ENCODE measurements at regions not wholly inside any gene's neighbourhood (a gene's known extent, or its start where the extent isn't known, plus 50 kb on each side); places are given as distances from the start of the nearest gene placed in this dataset.

DNA sequence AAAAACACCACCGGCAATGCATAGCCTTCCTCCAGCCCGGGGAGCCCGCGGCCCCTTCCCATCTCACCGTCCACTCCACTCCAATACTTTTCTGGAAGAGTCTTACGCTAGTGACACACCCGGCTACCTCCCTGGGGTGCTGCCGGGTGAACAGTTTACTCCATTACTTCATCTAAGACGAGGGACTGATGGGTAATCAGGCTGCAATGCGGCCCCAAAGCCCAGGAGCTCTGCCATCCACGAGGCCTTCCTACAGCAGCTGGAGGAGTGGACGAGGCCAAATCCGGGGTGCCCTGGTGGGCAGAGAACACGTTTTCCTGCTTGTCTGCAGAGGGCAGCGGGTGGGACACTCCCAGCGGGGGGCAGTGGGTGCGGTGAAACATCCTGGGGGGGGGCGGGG lies 356.2 kb upstream of the SHH start:
- Histone ChIP-seq H3K36me3 (ENCODE audit: control insufficient read depth, insufficient read depth, low read length) (no peaks in the 10 kb centered on the region), H3K4me3 (ENCODE audit: low read length) (no peak overlapping the region), H3K27ac (ENCODE audit: low read depth, low read length) (no peak overlapping the region), H3K4me1 (ENCODE audit: control insufficient read depth, insufficient read depth, low read length) (no peaks in the 10 kb centered on the region), H3K9ac (ENCODE audit: low read length) (no peak overlapping the region), H3K27me3 (ENCODE audit: control insufficient read depth, insufficient read depth, low read length) (no peaks in the 10 kb centered on the region)

DNA sequence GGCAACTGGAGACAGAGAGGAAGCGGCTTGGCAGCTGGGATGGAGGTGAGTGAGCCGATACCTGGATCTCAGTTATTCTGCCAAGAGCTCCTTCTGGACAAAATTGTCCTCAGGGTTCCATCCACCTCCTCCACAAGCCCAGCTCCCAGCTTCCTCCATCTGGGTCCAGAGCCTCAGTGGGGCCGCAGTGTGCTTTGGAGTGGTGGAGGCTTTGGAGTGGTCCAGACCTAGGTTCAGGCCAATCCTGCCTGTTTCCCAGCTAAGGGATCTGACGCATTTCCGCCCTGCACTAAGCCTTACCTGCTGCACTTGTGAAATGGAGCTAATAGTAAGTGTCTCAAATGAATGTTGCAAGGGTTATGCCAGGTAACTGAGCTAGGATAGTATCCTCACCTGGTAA lies 355.7 kb upstream of the SHH start:
- H3K27me3 ChIP-seq (ENCODE audit: control insufficient read depth, insufficient read depth, low read length) = no peaks in the 10 kb centered on the region
- no peaks in the 10 kb centered on the region for H3K36me3 ChIP-seq (ENCODE audit: control insufficient read depth, insufficient read depth, low read length)
- H3K4me3 ChIP-seq (ENCODE audit: low read length) = no peak overlapping the region
- no peak overlapping the region for H3K9ac ChIP-seq (ENCODE audit: low read length)
- H3K4me1 ChIP-seq (ENCODE audit: control insufficient read depth, insufficient read depth, low read length) = no peaks in the 10 kb centered on the region
- H3K27ac ChIP-seq (ENCODE audit: low read depth, low read length) = no peak overlapping the region

DNA sequence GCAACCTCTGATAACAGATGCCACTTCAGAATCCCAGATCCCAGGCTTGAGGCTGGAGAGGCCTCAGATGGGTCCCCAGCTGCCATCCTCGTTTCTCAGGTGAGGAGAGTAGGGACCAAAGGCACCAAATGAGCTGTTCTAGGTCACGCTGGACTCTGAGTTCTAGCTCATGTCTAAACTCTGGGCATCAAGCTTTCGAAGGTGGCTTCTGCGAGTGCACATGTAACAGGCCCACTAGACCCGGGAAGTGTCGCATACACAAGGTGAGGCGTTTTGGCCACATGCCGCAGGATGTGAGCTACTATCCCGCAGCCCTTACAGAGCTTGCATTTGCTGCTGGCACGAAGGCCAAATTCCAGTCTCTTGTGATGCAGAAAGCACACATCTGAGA lies 355.1 kb upstream of the SHH start:
- no peak overlapping the region for H3K4me3 ChIP-seq (ENCODE audit: low read length)
- H3K27ac ChIP-seq (ENCODE audit: low read depth, low read length) = no peak overlapping the region
- H3K36me3 ChIP-seq (ENCODE audit: control insufficient read depth, insufficient read depth, low read length) = no peaks in the 10 kb centered on the region
- no peaks in the 10 kb centered on the region for H3K4me1 ChIP-seq (ENCODE audit: control insufficient read depth, insufficient read depth, low read length)
- no peaks in the 10 kb centered on the region for H3K27me3 ChIP-seq (ENCODE audit: control insufficient read depth, insufficient read depth, low read length)
- H3K9ac ChIP-seq (ENCODE audit: low read length) = no peak overlapping the region

DNA sequence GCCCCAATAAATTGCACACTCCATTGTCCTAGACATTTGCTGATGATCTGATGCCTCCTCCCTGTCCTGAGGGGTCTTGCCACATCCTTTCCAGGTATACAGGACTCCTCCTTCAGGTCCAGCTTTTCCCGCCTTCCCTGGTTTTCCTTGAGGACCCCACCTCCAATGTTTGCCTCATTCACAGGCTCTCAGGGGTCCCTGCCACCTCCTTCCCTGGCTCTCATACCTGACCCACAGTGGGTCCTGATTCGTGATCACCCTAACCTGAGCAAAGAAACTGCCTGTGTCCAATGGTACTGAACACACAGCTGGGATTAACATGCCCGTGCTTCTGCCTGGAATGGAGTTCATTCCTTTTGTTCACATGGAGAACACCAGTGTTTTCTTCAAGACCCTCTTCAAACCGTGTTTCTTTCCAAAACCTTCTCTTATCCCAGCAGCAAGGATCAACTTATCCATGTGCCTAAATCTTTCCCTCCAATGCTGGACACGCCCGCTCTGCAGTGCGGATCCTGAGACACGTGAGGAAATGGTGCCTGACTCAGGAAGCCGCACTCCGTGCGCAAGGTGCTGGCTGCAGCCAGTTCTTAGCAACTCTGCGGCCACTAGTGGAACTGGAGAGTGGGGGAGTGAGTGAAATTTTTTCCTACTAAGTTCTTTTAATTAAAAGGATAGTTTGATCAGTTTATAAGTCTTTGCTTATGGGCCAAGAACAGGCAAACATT lies 354.6 kb upstream of the SHH start:
- H3K36me3 ChIP-seq (ENCODE audit: control insufficient read depth, insufficient read depth, low read length) = no peaks in the 10 kb centered on the region
- H3K27ac ChIP-seq (ENCODE audit: low read depth, low read length) = no peak overlapping the region
- no peaks in the 10 kb centered on the region for H3K4me1 ChIP-seq (ENCODE audit: control insufficient read depth, insufficient read depth, low read length)
- H3K9ac ChIP-seq (ENCODE audit: low read length) = no peak overlapping the region
- H3K27me3 ChIP-seq (ENCODE audit: control insufficient read depth, insufficient read depth, low read length) = no peaks in the 10 kb centered on the region
- no peak overlapping the region for H3K4me3 ChIP-seq (ENCODE audit: low read length)

DNA sequence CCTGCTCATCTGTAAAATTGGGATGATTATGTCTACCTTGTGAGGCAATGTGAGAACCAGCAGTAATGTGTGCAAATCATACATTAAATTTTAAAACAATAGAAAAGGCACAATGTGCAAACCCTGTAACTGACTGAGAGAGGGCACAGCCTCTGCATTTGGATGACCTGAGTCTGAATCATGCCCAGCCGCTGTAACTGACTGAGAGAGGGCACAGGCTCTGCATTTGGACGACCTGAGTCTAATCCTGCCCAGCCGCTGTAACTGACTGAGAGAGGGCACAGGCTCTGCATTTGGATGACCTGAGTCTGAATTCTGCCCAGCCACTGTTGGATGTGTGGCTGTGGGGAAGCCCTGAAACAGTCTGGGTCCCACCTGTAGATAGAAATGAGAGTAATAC lies 351.5 kb upstream of the SHH start:
- no peaks in the 10 kb centered on the region for H3K4me1 ChIP-seq (ENCODE audit: control insufficient read depth, insufficient read depth, low read length)
- H3K9ac ChIP-seq (ENCODE audit: low read length) = no peak overlapping the region
- H3K27me3 ChIP-seq (ENCODE audit: control insufficient read depth, insufficient read depth, low read length) = no peaks in the 10 kb centered on the region
- H3K4me3 ChIP-seq (ENCODE audit: low read length) = no peak overlapping the region
- H3K27ac ChIP-seq (ENCODE audit: low read depth, low read length) = no peak overlapping the region
- H3K36me3 ChIP-seq (ENCODE audit: control insufficient read depth, insufficient read depth, low read length) = no peaks in the 10 kb centered on the region

DNA sequence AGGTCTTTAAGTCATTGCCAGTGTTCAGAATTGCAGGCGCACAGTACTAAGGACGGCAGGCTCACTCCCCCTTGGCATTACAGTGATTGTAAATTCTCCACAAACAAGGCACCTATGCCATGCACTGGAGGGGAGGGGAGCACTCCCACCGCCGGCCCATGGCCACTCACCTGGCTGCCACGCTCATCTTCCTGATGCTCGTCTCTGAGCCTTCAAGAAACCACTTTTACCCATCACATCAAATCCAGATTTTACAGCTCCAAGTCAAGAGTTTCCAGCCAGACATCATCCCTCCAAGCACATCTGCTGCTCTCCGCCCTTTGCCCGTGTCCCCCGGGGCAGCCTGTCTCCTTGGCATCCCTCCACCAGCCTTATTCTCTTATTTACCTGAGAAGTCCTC lies 350.2 kb upstream of the SHH start:
- H3K9ac ChIP-seq (ENCODE audit: low read length) = no peak overlapping the region
- no peaks in the 10 kb centered on the region for H3K4me1 ChIP-seq (ENCODE audit: control insufficient read depth, insufficient read depth, low read length)
- H3K27me3 ChIP-seq (ENCODE audit: control insufficient read depth, insufficient read depth, low read length) = no peaks in the 10 kb centered on the region
- H3K27ac ChIP-seq (ENCODE audit: low read depth, low read length) = no peak overlapping the region
- H3K4me3 ChIP-seq (ENCODE audit: low read length) = no peak overlapping the region
- H3K36me3 ChIP-seq (ENCODE audit: control insufficient read depth, insufficient read depth, low read length) = no peaks in the 10 kb centered on the region

DNA sequence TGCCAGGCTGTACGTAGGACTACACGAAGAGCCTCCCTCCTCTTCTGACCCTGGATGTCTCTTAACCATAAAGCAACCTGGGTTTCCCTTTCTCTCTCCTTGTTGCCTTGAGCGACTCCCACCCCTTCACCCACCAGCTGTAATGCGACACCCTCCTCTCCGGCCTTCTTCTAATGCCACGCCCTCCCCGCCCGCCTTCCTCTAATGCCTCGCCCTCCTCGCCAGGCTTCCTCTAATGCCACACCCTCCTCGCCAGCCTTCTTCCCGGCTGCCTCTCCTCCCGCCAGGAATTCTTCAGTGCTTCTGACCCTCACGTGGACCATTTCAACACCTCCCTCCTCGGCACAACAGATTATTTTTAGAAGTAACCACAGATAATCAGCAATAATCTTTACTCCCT lies 348.5 kb upstream of the SHH start:
- Histone ChIP-seq H3K27me3 (ENCODE audit: control insufficient read depth, insufficient read depth, low read length) (no peaks in the 10 kb centered on the region), H3K4me3 (ENCODE audit: low read length) (no peak overlapping the region), H3K9ac (ENCODE audit: low read length) (no peak overlapping the region), H3K27ac (ENCODE audit: low read depth, low read length) (no peak overlapping the region), H3K36me3 (ENCODE audit: control insufficient read depth, insufficient read depth, low read length) (no peaks in the 10 kb centered on the region), H3K4me1 (ENCODE audit: control insufficient read depth, insufficient read depth, low read length) (no peaks in the 10 kb centered on the region)

DNA sequence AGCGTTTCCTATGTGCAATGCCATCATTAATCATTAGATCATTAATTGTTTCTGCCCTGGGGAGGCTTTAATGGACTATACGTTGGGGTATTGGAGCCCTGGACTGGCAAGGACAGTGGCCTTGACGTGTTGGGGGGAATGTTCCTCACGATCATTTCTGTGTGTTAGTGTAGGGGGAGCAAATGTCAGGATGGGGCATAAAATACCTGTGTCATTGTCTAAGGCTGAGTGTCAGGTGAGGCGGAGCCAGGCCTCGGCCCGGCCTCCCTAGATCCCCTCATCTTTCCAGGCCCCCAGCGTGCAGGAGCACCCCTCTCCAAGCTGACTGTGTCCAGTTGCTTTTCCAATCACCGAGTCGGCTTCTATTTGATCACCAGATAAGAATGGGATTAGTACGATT lies 346.4 kb upstream of the SHH start:
- Histone ChIP-seq H3K36me3 (ENCODE audit: control insufficient read depth, insufficient read depth, low read length) (no peaks in the 10 kb centered on the region), H3K27me3 (ENCODE audit: control insufficient read depth, insufficient read depth, low read length) (no peaks in the 10 kb centered on the region), H3K4me3 (ENCODE audit: low read length) (no peak overlapping the region), H3K4me1 (ENCODE audit: control insufficient read depth, insufficient read depth, low read length) (no peaks in the 10 kb centered on the region), H3K9ac (ENCODE audit: low read length) (no peak overlapping the region), H3K27ac (ENCODE audit: low read depth, low read length) (no peak overlapping the region)

DNA sequence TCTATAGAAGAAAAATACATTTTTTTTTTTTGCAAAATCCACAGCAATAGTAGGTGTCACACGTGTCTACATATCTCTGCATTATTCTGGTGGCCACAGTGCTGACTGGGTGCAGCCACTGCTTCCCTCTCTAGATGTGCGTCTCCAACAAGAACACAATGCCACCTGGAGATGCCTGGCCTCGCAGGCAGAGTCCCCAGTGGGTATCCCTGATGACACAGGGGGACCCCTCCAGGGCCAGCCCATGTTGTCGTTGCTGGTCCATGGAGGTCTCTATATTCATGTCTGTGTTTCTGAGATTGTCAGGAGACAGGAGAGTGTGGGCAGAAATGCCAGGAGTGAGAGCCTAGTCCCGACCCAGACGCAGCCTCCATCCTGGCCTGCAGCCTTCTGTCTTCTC lies 345.9 kb upstream of the SHH start:
- H3K27me3 ChIP-seq (ENCODE audit: control insufficient read depth, insufficient read depth, low read length) = no peaks in the 10 kb centered on the region
- H3K27ac ChIP-seq (ENCODE audit: low read depth, low read length) = no peak overlapping the region
- no peak overlapping the region for H3K9ac ChIP-seq (ENCODE audit: low read length)
- H3K36me3 ChIP-seq (ENCODE audit: control insufficient read depth, insufficient read depth, low read length) = no peaks in the 10 kb centered on the region
- no peaks in the 10 kb centered on the region for H3K4me1 ChIP-seq (ENCODE audit: control insufficient read depth, insufficient read depth, low read length)
- H3K4me3 ChIP-seq (ENCODE audit: low read length) = no peak overlapping the region

DNA sequence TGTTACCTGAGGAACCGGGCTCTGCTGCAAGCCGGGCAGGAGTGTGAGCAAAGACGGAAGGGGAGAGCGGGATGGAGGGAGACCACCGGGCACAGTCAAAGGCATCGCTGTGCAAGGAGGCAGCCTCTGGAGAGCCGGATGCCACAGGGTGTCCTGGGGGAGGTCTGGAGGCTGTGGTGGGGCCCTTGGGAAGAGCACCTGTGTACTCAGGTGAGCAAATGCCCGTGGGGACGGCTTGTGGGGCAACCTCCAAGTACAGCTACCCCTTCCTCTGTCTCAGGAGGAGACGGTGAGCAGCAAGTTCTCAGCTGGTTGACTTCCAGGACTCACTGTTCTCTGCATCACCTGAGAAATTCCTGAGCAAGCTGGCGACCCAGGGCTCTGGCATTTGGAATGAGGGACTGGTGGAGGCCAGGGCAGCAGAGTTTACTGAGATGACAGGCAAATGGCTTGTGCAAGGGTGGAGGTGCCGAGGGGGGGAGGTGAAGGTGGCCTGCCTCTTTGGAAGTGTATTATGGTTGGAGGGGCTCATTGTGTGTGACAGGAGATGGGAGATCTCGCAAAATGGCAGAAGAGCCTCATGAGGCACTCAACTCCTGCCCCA lies 345.2 kb upstream of the SHH start:
- H3K27me3 ChIP-seq (ENCODE audit: control insufficient read depth, insufficient read depth, low read length) = no peaks in the 10 kb centered on the region
- H3K27ac ChIP-seq (ENCODE audit: low read depth, low read length) = no peak overlapping the region
- H3K36me3 ChIP-seq (ENCODE audit: control insufficient read depth, insufficient read depth, low read length) = no peaks in the 10 kb centered on the region
- H3K4me1 ChIP-seq (ENCODE audit: control insufficient read depth, insufficient read depth, low read length) = no peaks in the 10 kb centered on the region
- H3K9ac ChIP-seq (ENCODE audit: low read length) = no peak overlapping the region
- H3K4me3 ChIP-seq (ENCODE audit: low read length) = no peak overlapping the region

DNA sequence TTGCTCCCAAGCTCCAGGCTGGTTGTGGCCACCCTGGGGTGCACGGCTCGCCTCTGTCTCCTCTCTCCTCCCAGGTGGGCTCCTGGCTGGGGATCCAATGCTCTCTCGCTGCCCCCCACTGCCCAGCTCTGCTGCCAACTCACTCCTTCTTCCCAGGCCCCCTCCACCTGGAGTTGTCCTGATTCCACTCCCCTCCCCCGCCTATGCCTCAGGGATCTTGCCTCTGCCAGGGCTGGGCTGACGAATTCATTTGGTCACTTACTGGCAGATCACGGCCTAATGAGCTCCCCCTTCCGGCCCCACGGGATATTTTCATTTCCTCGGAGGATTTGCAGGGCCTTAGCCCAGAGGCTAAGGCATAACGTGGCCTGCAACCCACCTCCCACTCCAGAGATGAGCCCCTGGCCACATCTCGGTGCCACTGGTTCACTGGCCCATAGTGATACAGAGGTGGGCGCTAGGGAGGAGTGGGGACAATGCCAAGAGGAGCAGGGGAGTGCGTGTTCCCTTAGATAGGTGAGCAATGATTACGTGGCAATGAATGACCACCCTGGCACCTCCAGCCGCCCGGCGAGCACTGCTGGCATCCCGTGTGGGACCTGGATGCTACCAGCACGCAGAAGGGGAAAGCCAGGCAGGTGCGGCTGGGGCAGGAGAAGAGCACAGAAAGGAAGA lies 344.6 kb upstream of the SHH start:
- no peak overlapping the region for H3K27ac ChIP-seq (ENCODE audit: low read depth, low read length)
- no peaks in the 10 kb centered on the region for H3K27me3 ChIP-seq (ENCODE audit: control insufficient read depth, insufficient read depth, low read length)
- H3K36me3 ChIP-seq (ENCODE audit: control insufficient read depth, insufficient read depth, low read length) = no peaks in the 10 kb centered on the region
- H3K4me1 ChIP-seq (ENCODE audit: control insufficient read depth, insufficient read depth, low read length) = no peaks in the 10 kb centered on the region
- H3K9ac ChIP-seq (ENCODE audit: low read length) = no peak overlapping the region
- no peak overlapping the region for H3K4me3 ChIP-seq (ENCODE audit: low read length)

DNA sequence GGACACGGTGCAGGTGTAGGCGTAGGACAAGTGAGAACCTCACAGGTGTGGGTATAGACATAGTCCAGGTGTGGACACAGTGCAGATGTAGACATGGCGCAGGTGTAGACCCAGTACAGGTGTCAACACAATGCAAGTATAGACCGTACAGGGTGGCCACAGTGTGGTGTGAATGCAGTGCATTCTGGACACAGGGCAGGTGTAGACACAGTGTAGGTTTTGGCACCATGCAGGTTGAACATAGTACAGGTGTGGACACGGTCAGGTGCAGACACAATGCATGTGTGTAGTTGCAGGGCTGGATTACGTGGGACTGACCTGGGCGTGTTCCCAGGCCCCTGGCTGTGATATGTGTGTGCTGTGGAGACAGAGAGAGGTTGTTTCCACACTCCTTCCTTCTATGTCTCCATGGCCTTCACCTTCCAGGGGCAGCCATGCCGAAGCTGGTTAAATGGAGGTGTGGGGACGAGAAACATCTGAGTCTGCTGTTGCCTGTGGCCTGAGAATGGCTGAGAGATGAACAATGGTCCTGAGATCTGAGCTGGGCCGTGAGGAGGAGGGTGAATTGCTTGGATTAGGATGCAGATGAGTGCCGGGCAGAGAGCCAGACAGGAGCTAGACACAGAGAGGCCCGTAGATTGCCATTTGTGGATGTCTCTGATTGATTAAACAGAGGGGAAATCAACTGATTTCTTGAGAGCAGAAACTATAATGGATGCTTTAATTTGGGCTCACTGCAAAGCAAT lies 343.9 kb upstream of the SHH start:
- Histone ChIP-seq H3K27ac (ENCODE audit: low read depth, low read length) (no peak overlapping the region), H3K4me3 (ENCODE audit: low read length) (no peak overlapping the region), H3K4me1 (ENCODE audit: control insufficient read depth, insufficient read depth, low read length) (no peaks in the 10 kb centered on the region), H3K27me3 (ENCODE audit: control insufficient read depth, insufficient read depth, low read length) (no peaks in the 10 kb centered on the region), H3K36me3 (ENCODE audit: control insufficient read depth, insufficient read depth, low read length) (no peaks in the 10 kb centered on the region), H3K9ac (ENCODE audit: low read length) (no peak overlapping the region)

Data from rectal smooth muscle tissue (tissue), 1 donor.